NK-92 treated with Interleukin-12 subunit alpha and Interleukin-12 subunit beta, amount 100 ng/mL, for 24 hours (cell line): ENCODE measurements at regions not wholly inside any gene's neighbourhood (a gene's known extent, or its start where the extent isn't known, plus 50 kb on each side); places are given as distances from the start of the nearest gene placed in this dataset.
"Not testable (repeated sequence)": the region's sequence is repeated elsewhere in the genome, so short reads cannot be mapped to it uniquely, and the experiment has no call there.

ENCODE experiments used
- DNase-seq: peaks from one replicate; lab custom pipeline; 2025; lab: John Stamatoyannopoulos, UW

GRCh38 chr21:31819692-31820091 is 53.1 kb upstream of the HUNK start:
- DNase-seq, result not testable (repeated sequence)

GRCh38 chr21:31814356-31814755 is 58.5 kb upstream of the HUNK start:
- not testable (repeated sequence) for DNase-seq

- no peak for DNase-seq
Measured at GRCh38 chr21:31813862-31814261, 59.0 kb upstream of the HUNK start.

DNA sequence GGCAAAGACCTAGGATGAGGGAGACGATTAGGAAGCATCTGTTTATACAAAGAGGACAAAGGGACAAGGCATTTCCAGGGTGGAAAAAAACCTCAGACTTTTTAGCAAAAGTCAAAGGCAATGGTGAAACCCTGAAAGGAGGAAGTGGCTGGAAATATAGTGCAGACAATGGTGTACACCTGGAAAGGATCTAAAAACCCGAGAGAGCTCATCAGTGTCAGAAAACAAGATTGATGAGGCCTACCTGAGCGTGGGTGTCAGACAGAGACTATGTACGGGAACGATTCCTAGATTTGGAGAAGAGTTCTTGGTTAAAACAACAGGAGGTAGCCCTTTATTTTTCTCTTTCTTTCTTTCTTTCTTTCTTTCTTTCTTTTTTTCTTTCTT is 68.8 kb upstream of the HUNK start:
- DNase-seq, result no peak

GRCh38 chr21:31803039-31804007 is 69.5 kb upstream of the HUNK start:
- no peak for DNase-seq

- DNase-seq, result no peak
Measured at GRCh38 chr21:31802331-31802730, 70.4 kb upstream of the SCAF4 start.

DNA sequence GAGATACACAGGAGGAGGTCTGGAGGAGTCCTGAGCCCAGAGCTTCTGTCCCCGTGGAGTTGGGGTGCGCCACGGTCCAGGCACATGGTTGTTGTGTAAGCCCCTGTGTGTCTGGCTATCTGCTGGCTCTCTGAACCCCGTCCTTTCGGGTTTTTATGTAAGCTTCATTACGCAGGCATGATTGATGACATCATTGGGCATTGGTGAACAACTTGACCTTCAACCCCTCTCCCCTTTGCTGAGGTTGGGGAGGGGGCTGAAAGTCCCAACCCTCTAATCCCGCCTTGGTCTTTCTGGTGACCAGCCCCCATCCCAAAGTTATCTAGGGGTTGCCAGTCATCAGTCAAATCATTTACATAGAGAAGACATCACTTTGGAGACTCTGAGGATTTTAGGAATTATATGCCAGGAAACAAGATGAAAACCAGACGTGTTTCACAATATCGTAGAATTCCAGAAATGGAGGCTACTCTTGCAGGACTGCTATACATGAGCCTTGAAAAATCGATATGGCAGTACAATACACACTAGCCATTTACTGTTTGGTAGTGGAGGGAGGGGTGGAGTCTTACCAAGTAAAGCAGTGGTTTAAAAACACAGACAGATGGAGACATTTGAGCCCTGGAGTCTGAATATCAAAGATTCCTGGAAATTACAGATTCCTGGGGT is 69.8 kb upstream of the SCAF4 start:
- DNase-seq, result no peak

- DNase-seq, result no peak
Measured at GRCh38 chr21:31798842-31799704, 67.2 kb upstream of the SCAF4 start.

- no peak for DNase-seq
Measured at GRCh38 chr21:31795992-31796391, 64.1 kb upstream of the SCAF4 start.

- not testable (repeated sequence) for DNase-seq
Measured at GRCh38 chr21:31790420-31790819, 58.5 kb upstream of the SCAF4 start.

DNA sequence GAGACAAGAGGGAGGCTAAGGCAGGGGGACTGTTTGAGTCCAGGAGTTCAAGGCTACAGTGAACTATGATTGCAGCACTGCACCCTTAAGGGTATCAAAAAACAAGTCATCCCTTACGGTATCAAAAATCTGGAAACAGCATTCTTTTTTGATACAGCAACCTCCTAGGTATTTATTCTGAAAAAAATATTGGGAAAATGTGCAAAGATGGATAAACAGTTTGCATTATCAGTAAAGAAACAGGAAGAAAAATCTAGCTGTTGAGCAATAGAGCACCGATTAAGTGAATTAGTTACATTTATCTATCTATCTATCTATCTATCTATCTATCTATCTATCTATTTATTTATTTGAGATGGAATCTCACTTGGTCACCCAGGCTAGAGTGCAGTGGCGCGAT is 56.7 kb upstream of the SCAF4 start:
- DNase-seq, result no peak

DNA sequence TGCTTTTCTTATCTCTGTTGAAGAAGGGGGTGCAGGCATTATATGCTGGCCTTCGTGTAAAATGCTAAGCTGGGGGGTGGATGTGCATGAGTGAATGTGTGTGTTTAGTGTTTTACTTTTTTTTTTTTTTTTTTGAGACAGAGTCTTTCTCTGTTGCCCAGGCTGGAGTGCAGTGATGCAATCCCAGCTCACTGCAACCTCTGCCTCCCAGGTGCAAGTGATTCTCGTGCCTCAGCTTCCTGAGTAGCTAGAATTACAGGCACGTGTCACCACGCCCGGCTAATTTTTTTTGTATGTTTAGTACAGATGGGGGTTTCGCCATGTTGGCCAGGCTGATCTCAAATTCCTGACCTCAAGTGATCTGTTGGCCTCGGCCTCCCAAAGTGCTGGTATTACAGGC is 55.8 kb upstream of the SCAF4 start:
- peak; percentile 26 for DNase-seq

GRCh38 chr21:31786164-31786920 is 54.4 kb upstream of the SCAF4 start:
- DNase-seq, result no peak

GRCh38 chr21:31785237-31786163 is 53.6 kb upstream of the SCAF4 start:
- DNase-seq, result not testable (repeated sequence)

- DNase-seq, result no peak
Measured at GRCh38 chr21:31781737-31782136, 49.8 kb upstream of the SCAF4 start.
